HuH-7 (cell line): ENCODE measurements at regions not wholly inside any gene's neighbourhood (a gene's known extent, or its start where the extent isn't known, plus 50 kb on each side); places are given as distances from the start of the nearest gene placed in this dataset.

Experiments
- DNase-seq: peaks from one replicate; pipeline ENCODE4 v3.0.0; 2011; ENCODE audit warnings: low spot score

GRCh38 chr12:105960319-105961083, 178.3 kb downstream of the NUAK1 start:
- DNase-seq, result no peak

DNA sequence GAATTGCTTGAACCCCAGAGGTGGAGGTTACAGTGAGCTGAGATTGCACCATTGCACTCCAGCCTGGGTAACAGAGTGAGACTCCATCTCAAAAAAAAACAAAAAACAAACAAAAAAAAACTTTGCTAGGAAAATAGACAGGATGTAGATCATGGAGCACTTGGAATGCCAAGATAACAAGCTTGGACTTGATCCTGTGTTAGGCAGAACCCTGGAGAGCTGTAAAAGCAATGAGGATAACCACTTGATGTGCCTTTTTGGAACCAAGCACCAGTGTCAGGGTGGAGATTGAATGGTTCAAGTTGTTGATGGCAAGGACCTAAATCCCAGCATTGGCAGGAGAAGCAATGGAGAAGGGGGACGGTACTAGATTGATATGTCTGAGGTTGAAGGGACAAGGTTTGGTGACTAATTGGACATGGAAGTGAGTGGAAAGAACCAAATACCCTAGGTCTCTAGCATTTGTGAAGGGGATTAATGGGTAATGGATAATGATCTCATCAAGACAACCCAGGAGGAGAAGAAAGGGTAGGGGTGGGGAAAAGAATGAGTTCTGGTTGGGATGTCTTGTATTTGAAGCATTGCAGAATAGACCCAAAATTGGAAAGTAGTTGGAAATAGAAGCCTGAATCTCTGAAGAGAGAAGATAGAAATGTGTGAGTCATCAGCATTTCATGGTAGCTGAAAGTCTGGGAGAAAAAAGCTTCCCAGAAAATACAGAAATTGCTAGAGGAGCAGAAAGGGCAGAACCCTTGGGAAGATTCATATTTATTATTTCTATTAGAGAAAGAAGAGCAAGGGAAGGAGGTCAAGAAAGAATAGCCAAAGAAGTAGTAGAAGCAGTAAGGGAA, 176.7 kb downstream of the NUAK1 start:
- no peak for DNase-seq

- no peak for DNase-seq
These were observed 171.5 kb downstream of the NUAK1 start for GRCh38 chr12:105967038-105967776.

GRCh38 chr12:105968025-105968424, 170.7 kb downstream of the NUAK1 start:
- DNase-seq, result no peak

- DNase-seq, result no peak
These were observed 167.9 kb downstream of the NUAK1 start for GRCh38 chr12:105970885-105971284.

- DNase-seq, result no peak
These were observed 164.0 kb downstream of the NUAK1 start for GRCh38 chr12:105974738-105975137.

- no peak for DNase-seq
These were observed 163.4 kb downstream of the NUAK1 start for GRCh38 chr12:105975351-105975750.

DNA sequence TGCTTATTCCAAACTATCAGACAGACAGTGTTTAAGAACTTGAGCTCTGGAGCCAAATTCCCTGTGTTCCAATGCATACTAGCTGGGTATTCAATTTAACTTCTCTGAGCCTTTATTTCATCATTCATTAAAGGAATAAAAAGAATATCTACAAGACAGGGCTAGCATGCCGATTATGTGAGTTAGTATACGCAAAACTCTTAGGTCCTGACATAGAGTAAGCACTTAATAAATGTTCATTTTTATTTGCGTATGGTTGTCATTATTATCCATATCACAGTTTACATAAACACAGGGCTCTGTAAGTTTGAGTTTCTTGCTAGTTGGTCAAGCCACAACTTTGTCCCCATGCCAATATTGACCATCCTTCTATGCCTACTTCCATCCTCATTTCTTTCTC, 161.5 kb downstream of the NUAK1 start:
- DNase-seq, result no peak

DNA sequence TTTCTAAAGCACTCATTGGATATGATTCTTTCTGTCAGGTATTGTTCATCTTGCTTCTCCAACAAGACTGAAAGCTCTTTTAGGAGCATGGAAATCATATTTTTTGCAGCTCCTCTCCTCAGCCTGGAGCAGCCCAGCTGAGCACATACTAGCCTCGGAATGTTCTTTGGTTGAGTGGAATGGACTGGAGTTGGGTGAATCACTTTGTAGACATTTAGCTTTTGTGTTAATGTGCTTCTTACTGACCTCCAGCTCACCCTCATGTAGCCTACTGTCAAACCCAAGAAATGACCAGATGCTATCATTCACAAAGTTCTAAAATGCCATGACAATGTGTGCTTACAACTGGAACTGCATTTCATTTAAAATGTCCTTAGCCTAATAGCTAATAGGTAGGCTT, 161.1 kb downstream of the NUAK1 start:
- DNase-seq, result no peak

- DNase-seq, result no peak
These were observed 160.5 kb downstream of the NUAK1 start for GRCh38 chr12:105978276-105978675.

GRCh38 chr12:105978686-105979085, 160.1 kb downstream of the NUAK1 start:
- no peak for DNase-seq

DNA sequence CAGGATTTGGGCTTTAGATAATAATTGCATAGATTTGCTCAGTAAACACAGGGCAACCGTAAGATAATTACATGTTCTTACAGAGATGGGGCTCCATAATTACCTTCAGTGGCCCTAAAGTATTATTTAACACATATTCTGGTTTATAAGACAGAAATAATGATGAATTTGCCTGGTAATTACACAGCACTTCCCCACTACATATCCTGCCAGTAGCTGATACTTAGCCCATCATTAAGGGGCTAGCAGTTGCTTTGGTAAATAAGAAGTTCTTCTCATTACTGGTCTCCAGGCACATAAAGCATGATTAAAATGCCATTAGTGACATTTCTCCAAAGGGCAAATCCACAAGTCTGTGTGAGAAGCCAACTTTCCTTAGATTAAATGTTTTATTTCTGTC, 158.7 kb downstream of the NUAK1 start:
- no peak for DNase-seq

DNA sequence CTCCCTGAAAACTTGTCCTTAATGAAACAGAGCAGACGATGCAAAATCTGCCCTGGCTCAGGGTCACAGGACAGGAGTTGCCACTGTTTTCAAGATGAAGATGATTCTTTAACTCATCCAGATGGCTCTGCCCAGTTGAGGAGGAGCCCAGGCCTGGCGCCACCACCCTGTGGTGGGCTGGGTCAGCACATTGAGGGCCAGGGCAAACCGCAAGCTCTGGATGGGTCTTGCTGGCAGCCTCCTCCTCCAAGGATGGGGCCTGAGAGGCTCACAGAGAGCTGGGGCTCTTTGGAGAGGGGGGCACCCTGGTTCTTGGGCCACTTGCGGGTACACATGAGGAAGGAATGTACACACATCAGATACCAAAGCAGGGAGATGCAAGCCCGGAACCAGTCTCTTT, 158.2 kb downstream of the NUAK1 start:
- no peak for DNase-seq

- no peak for DNase-seq
These were observed 156.7 kb downstream of the NUAK1 start for GRCh38 chr12:105982022-105982421.

- DNase-seq, result no peak
These were observed 155.0 kb downstream of the NUAK1 start for GRCh38 chr12:105983622-105984320.

GRCh38 chr12:105985383-105985782, 153.4 kb downstream of the NUAK1 start:
- DNase-seq, result no peak

DNA sequence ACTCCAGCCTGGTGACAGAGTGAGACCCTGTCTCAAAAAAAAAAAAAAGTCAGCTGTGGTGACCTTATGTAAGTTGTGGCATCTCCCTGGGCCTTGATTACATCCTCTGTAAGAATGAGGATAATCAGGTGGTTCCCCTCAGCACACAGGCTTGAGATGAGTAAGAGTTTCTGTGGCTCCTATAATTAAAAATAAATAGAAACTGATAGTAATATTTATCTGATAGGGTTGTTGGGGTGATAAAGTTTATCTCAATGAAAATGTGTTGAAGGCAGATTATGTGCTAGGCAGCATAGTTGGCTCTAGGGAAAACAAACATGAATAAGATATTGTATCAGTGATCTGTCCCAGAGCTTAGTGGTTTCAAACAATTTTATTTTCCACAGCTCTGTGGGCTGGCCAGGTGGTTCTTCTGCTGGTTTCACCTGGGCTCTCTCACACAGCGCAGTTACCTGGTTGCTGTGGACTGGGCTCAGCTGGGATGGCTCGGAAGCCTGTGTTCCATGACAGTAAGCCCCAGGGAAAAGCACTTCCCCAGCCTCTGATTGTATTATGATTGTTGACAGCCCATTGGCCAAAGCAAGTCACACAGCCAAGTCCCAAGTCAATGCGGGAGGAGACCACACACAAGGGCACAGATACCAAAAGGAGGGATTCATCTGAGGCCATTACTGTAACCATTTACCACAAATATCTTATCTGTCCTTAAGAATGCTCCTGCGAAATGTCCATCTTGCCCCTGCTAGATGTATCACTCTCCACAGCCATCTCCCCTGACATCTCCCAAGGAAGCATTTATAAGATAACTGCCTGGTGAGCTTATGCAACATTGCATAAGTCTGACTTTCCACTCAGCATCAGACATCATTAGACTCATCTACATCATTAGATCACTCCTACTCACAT, 151.7 kb downstream of the NUAK1 start:
- no peak for DNase-seq

DNA sequence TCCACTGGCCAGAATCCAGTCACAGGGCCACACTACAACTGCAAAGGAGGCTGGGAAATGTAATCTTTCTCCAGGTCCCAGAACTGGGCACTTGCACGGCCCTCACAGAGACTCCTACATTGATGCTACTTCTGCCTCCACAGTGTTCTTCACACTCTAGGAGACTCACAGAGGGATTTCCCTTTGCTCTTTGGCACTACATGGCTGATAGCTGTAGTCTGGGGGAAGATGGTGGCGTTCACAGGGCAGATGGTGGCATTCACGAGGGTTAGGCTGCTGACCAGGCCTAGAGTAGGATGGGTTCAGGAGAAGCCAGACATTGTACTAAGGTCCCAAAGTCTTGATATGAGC, 151.1 kb downstream of the NUAK1 start:
- no peak for DNase-seq

- DNase-seq, result no peak
These were observed 145.7 kb downstream of the NUAK1 start for GRCh38 chr12:105992849-105993740.
